GM21381 (cell line): ENCODE measurements at regions not wholly inside any gene's neighbourhood (a gene's known extent, or its start where the extent isn't known, plus 50 kb on each side); places are given as distances from the start of the nearest gene placed in this dataset.
"Not testable (repeated sequence)": the region's sequence is repeated elsewhere in the genome, so short reads cannot be mapped to it uniquely, and the experiment has no call there.

Experiments
- ATAC-seq: cut with Tn5 transposase; IDR thresholded peaks from one replicate; pipeline ENCODE4 v1.9.1; 2021; ENCODE audit warnings: mild to moderate bottlenecking, moderate library complexity; ENCODE audit not compliant: unreplicated experiment

- ATAC-seq = no peak
Observed at GRCh38 chr21:38611277-38611676, 113.0 kb upstream of the ERG start.

- no peak for ATAC-seq
Observed at GRCh38 chr21:38613686-38614085, 115.4 kb upstream of the ERG start.

- ATAC-seq = no peak
Observed at GRCh38 chr21:38614558-38614957, 116.3 kb upstream of the ERG start.

GRCh38 chr21:38619480-38619879, 121.2 kb upstream of the ERG start:
- ATAC-seq = no peak

- no peak for ATAC-seq
Observed at GRCh38 chr21:38619992-38620479, 121.8 kb upstream of the ERG start.

GRCh38 chr21:38621132-38621531, 122.9 kb upstream of the ERG start:
- no peak for ATAC-seq

- ATAC-seq = no peak
Observed at GRCh38 chr21:38622081-38622826, 124.0 kb upstream of the ERG start.

- no peak for ATAC-seq
Observed at GRCh38 chr21:38622827-38623209, 124.5 kb upstream of the ERG start.

GRCh38 chr21:38623552-38623951, 125.3 kb upstream of the ERG start:
- ATAC-seq = no peak

- no peak for ATAC-seq
Observed at GRCh38 chr21:38625000-38625399, 126.7 kb upstream of the ERG start.

GRCh38 chr21:38626306-38626705, 128.0 kb upstream of the ERG start:
- ATAC-seq = no peak

- ATAC-seq = no peak
Observed at GRCh38 chr21:38628349-38628748, 130.1 kb upstream of the ERG start.

GRCh38 chr21:38631206-38631605, 132.9 kb upstream of the ERG start:
- ATAC-seq = no peak

- no peak for ATAC-seq
Observed at GRCh38 chr21:38631676-38632075, 133.4 kb upstream of the ERG start.

- no peak for ATAC-seq
Observed at GRCh38 chr21:38637161-38637560, 138.9 kb upstream of the ERG start.

GRCh38 chr21:38639571-38640354, 141.5 kb upstream of the ERG start:
- ATAC-seq = no peak

- not testable (repeated sequence) for ATAC-seq
Observed at GRCh38 chr21:38640355-38640742, 142.1 kb upstream of the ERG start.

- no peak for ATAC-seq
Observed at GRCh38 chr21:38643404-38644023, 145.2 kb upstream of the ERG start.

GRCh38 chr21:38645282-38645681, 147.0 kb upstream of the ERG start:
- no peak for ATAC-seq

GRCh38 chr21:38646213-38646837, 148.0 kb upstream of the ERG start:
- no peak for ATAC-seq

GRCh38 chr21:38649120-38649519, 150.8 kb upstream of the ERG start:
- ATAC-seq = no peak
